SK-N-SH treated with all-trans-retinoic acid at 6 μM for 48 hours (cell line): ENCODE measurements at regions not wholly inside any gene's neighbourhood (a gene's known extent, or its start where the extent isn't known, plus 50 kb on each side); places are given as distances from the start of the nearest gene placed in this dataset.

Source experiments
- ISL1 ChIP-seq: fragments of 250-450 bp; sonication (Bioruptor Pico); IDR thresholded peaks from 2 replicates; pipeline ENCODE4 v2.1.2; 2022; ENCODE audit warnings: mild to moderate bottlenecking, moderate library complexity
- RARB ChIP-seq: fragments of 250-450 bp; sonication (Bioruptor Pico); IDR thresholded peaks from 2 replicates; pipeline ENCODE4 v1.8.0; 2021; ENCODE audit warnings: mild to moderate bottlenecking, moderate library complexity
- TOX ChIP-seq: fragments of 250-450 bp; sonication (Bioruptor Pico); IDR thresholded peaks from 2 replicates; pipeline ENCODE4 v1.8.0; 2021; ENCODE audit warnings: mild to moderate bottlenecking, moderate library complexity, borderline replicate concordance

DNA sequence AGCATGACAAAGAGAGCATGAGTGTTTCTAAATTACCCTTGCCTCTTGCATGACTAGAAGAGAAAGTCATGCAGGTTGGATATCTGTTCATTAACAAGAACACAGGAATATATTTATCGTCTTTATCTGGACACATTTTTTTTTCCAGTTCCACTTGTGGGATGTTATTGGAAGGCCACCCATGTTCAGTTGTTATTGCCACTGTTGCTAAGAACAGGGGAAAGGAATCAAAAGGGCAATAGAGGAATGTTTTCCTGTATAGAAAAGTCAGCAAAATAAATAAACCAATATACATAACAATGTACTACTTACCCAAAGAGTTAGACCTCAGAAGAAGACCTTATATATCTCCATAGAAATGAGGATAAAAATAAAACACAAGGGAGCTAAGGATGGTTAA, 270.1 kb downstream of the QDPR start:
- TF ChIP-seq ISL1 (CRISPR knock-in tag), result no peak
- TF ChIP-seq TOX (CRISPR knock-in tag), result no peak
- no peak for TF ChIP-seq RARB (CRISPR knock-in tag)
